DND-41 (cell line): ENCODE measurements at regions not wholly inside any gene's neighbourhood (a gene's known extent, or its start where the extent isn't known, plus 50 kb on each side); places are given as distances from the start of the nearest gene placed in this dataset.

Experiments used
- ATAC-seq: fragments of 200-7000 bp; cut with Tn5 transposase; 3 replicates; pipeline ENCODE4 v1.9.1; 2021; ENCODE audit warnings: low read depth; ENCODE audit not compliant: insufficient read depth
- DNase-seq: peaks from one replicate; pipeline ENCODE4 v3.0.0-alpha.2; 2020
- H2AFZ ChIP-seq: 2 replicates; pipeline ENCODE4 v1.6.0; 2012; ENCODE audit warnings: low read depth, low read length
- H3K27ac ChIP-seq: 2 replicates; pipeline ENCODE4 v1.5.1; 2012; ENCODE audit warnings: low read length, inconsistent platforms
- H3K27me3 ChIP-seq: fragments of 200-600 bp; sonication (generic); 2 replicates; pipeline ENCODE4 v1.6.0; 2012; ENCODE audit warnings: low read length, mild to moderate bottlenecking, inconsistent platforms; ENCODE audit not compliant: insufficient read depth, poor library complexity
- H3K36me3 ChIP-seq: 2 replicates; pipeline ENCODE4 v1.5.1; 2012; ENCODE audit warnings: low read length, inconsistent platforms; ENCODE audit not compliant: insufficient read depth
- H3K4me1 ChIP-seq: 2 replicates; pipeline ENCODE4 v1.5.1; 2012; ENCODE audit warnings: mild to moderate bottlenecking, low read length; ENCODE audit not compliant: insufficient read depth
- H3K4me2 ChIP-seq: 2 replicates; pipeline ENCODE4 v1.6.0; 2012; ENCODE audit warnings: mild to moderate bottlenecking, moderate library complexity, low read length, inconsistent platforms; ENCODE audit not compliant: insufficient read depth
- H3K4me3 ChIP-seq, 2 experiments: fragments of 200-600 bp in 1 of 2; shearing (Covaris generic) in 1 of 2; 2 replicates each; pipeline ENCODE4 v1.5.1; 2012 to 2016; ENCODE audit warnings: inconsistent platforms in 2 of 2, low read length in 2 of 2, mild to moderate bottlenecking in 2 of 2, low read depth in 1 of 2, moderate library complexity in 1 of 2
- H3K79me2 ChIP-seq: 2 replicates; pipeline ENCODE4 v1.6.0; 2012; ENCODE audit warnings: low read length, inconsistent platforms; ENCODE audit not compliant: insufficient read depth
- H3K9ac ChIP-seq: 2 replicates; pipeline ENCODE4 v1.6.0; 2012; ENCODE audit warnings: low read depth, mild to moderate bottlenecking, inconsistent platforms, low read length, moderate library complexity
- H3K9me3 ChIP-seq: 2 replicates; pipeline ENCODE4 v1.5.1; 2012; ENCODE audit warnings: low read length, moderate library complexity, mild to moderate bottlenecking, inconsistent platforms; ENCODE audit not compliant: insufficient read depth, severe bottlenecking
- H4K20me1 ChIP-seq: 2 replicates; pipeline ENCODE4 v1.6.0; 2012; ENCODE audit warnings: low read length; ENCODE audit not compliant: insufficient read depth
- EZH2 ChIP-seq: IDR thresholded peaks from 3 replicates; pipeline ENCODE4 v1.6.1; 2012; ENCODE audit warnings: borderline replicate concordance, low read depth, mild to moderate bottlenecking, moderate library complexity, low read length, inconsistent platforms; ENCODE audit not compliant: severe bottlenecking
- TF ChIP-seq, protein P1 (sequence below): IDR thresholded peaks from 2 replicates; pipeline ENCODE4 v1.5.1; 2012; ENCODE audit warnings: borderline replicate concordance, low read length, moderate library complexity, mild to moderate bottlenecking; ENCODE audit not compliant: poor library complexity, severe bottlenecking; ENCODE audit errors: extremely low read depth

DNA sequence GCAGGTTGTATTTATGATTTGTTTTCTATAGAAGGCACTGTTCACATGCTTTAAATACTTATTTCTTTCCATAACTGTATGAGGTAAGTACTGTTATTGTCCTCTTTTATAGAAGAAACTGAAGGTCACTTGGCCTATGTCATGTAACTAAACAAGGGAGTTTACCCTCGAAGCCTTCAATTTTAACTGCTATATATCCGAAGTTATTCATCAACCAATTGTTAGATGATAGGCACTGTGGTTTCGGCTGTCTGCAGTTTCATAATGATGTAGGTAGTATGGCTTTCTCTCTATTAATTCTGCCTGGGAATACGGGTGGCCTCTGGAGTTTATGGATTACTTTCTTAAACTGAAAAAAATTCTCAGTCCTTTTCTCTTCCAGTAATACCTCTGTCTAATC lies 413.3 kb upstream of the ADGRL2 start:
- Histone ChIP-seq H3K9ac (no peak overlapping the region), H3K27me3 (no peaks in the 10 kb centered on the region), H3K4me1 (no peaks in the 10 kb centered on the region), H3K4me3 (no peak overlapping the region), H3K36me3 (no peaks in the 10 kb centered on the region), H3K79me2 (no peaks in the 10 kb centered on the region), H3K4me2 (no peak overlapping the region), H3K9me3 (no peaks in the 10 kb centered on the region), H4K20me1 (no peaks in the 10 kb centered on the region), H2AFZ (no peak overlapping the region), H3K27ac (no peak overlapping the region)
- ATAC-seq (no peak), DNase-seq (no peak)
- TF ChIP-seq EZH2 = no peak
- TF ChIP-seq, protein P1, sequence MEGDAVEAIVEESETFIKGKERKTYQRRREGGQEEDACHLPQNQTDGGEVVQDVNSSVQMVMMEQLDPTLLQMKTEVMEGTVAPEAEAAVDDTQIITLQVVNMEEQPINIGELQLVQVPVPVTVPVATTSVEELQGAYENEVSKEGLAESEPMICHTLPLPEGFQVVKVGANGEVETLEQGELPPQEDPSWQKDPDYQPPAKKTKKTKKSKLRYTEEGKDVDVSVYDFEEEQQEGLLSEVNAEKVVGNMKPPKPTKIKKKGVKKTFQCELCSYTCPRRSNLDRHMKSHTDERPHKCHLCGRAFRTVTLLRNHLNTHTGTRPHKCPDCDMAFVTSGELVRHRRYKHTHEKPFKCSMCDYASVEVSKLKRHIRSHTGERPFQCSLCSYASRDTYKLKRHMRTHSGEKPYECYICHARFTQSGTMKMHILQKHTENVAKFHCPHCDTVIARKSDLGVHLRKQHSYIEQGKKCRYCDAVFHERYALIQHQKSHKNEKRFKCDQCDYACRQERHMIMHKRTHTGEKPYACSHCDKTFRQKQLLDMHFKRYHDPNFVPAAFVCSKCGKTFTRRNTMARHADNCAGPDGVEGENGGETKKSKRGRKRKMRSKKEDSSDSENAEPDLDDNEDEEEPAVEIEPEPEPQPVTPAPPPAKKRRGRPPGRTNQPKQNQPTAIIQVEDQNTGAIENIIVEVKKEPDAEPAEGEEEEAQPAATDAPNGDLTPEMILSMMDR = no peak

- H4K20me1 ChIP-seq = no peaks in the 10 kb centered on the region
- no peaks in the 10 kb centered on the region for H3K79me2 ChIP-seq
- H3K36me3 ChIP-seq = no peaks in the 10 kb centered on the region
- no peak overlapping the region for H3K27ac ChIP-seq
- DNase-seq (no peak), ATAC-seq (no peak)
- TF ChIP-seq, protein P1 = no peak
- TF ChIP-seq EZH2 = no peak
- H2AFZ ChIP-seq = no peak overlapping the region
- H3K27me3 ChIP-seq = no peaks in the 10 kb centered on the region
- H3K9me3 ChIP-seq = no peaks in the 10 kb centered on the region
- no peak overlapping the region for H3K4me3 ChIP-seq
- H3K4me1 ChIP-seq = no peaks in the 10 kb centered on the region
- H3K9ac ChIP-seq = no peak overlapping the region
- H3K4me2 ChIP-seq = no peak overlapping the region
Measured at GRCh38 chr1:81382561-81382960, 418.2 kb upstream of the ADGRL2 start.

- H3K27ac ChIP-seq = no peak overlapping the region
- TF ChIP-seq, protein P1 = no peak
- no peak for TF ChIP-seq EZH2
- no peaks in the 10 kb centered on the region for H3K79me2 ChIP-seq
- H3K36me3 ChIP-seq = no peaks in the 10 kb centered on the region
- no peak for DNase-seq
- H3K4me2 ChIP-seq = no peak overlapping the region
- H2AFZ ChIP-seq = no peak overlapping the region
- H3K9me3 ChIP-seq = no peaks in the 10 kb centered on the region
- H4K20me1 ChIP-seq = no peaks in the 10 kb centered on the region
- no peaks in the 10 kb centered on the region for H3K27me3 ChIP-seq
- ATAC-seq = no peak
- H3K4me1 ChIP-seq = no peaks in the 10 kb centered on the region
- no peak overlapping the region for H3K9ac ChIP-seq
- H3K4me3 ChIP-seq = no peak overlapping the region
Measured at GRCh38 chr1:81381881-81382280, 418.9 kb upstream of the ADGRL2 start.

- Histone ChIP-seq H4K20me1 (no peaks in the 10 kb centered on the region), H3K27me3 (no peaks in the 10 kb centered on the region), H2AFZ (no peak overlapping the region), H3K9ac (no peak overlapping the region), H3K4me2 (no peak overlapping the region), H3K4me3 (no peak overlapping the region), H3K36me3 (no peaks in the 10 kb centered on the region), H3K4me1 (no peaks in the 10 kb centered on the region), H3K9me3 (no peaks in the 10 kb centered on the region), H3K79me2 (no peaks in the 10 kb centered on the region), H3K27ac (no peak overlapping the region)
- ATAC-seq = no peak
- DNase-seq = no peak
- TF ChIP-seq, protein P1 = no peak
- TF ChIP-seq EZH2 = no peak
Measured at GRCh38 chr1:81380436-81380835, 420.3 kb upstream of the ADGRL2 start.
